Heart left ventricle (tissue), 16 donors: ENCODE measurements at regions not wholly inside any gene's neighbourhood (a gene's known extent, or its start where the extent isn't known, plus 50 kb on each side); places are given as distances from the start of the nearest gene placed in this dataset.
"Not testable (repeated sequence)": the region's sequence is repeated elsewhere in the genome, so short reads cannot be mapped to it uniquely, and the experiment has no call there.

Experiments used
- ATAC-seq, 4 donors: fragments of 200-7000 bp; cut with Tn5 transposase; one replicate each; pipeline ENCODE4 v1.9.1; 2020 to 2022; ENCODE audit warnings: moderate library complexity in 4 of 4, mild to moderate bottlenecking in 3 of 4, moderate number of reproducible peaks in 1 of 4
- DNase-seq, 5 donors: peaks; one replicate each; pipeline ENCODE4 v3.0.0-alpha.2; 2020
- H3K27ac ChIP-seq, 12 donors: fragments of 200-600 bp; sonication (generic) in 4 of 12; one replicate each; pipeline versions ENCODE4 v1.5.0 to v1.8.0; 2016 to 2022; ENCODE audit warnings: mild to moderate bottlenecking in 2 of 12
- H3K27me3 ChIP-seq, 9 donors: fragments of 200-600 bp; sonication (generic) in 2 of 9; one replicate each; pipeline versions ENCODE4 v1.5.1 to v1.8.0; 2016 to 2022; ENCODE audit warnings: mild to moderate bottlenecking in 3 of 9
- H3K36me3 ChIP-seq, 9 donors: fragments of 200-600 bp; sonication (generic) in 2 of 9; one replicate each; pipeline versions ENCODE4 v1.5.0 to v1.8.0; 2018 to 2022; ENCODE audit warnings: mild to moderate bottlenecking in 2 of 9
- H3K4me1 ChIP-seq, 12 donors: fragments of 200-600 bp; sonication (generic) in 4 of 12; one replicate each; pipeline versions ENCODE4 v1.5.0 to v1.8.0; 2016 to 2022; ENCODE audit warnings: mild to moderate bottlenecking in 3 of 12
- H3K4me3 ChIP-seq, 12 donors: fragments of 200-600 bp; sonication (generic) in 4 of 12; one replicate each; pipeline versions ENCODE4 v1.5.0 to v1.8.0; 2017 to 2022; ENCODE audit warnings: mild to moderate bottlenecking in 9 of 12, moderate library complexity in 4 of 12
- H3K9me3 ChIP-seq, 12 donors: fragments of 200-600 bp; sonication (generic) in 4 of 12; one replicate each; pipeline versions ENCODE4 v1.5.0 to v1.8.0; 2016 to 2022; ENCODE audit warnings: mild to moderate bottlenecking in 1 of 12
- CTCF ChIP-seq, 12 donors: fragments of 200-600 bp; sonication (generic) in 4 of 12; IDR thresholded peaks; one replicate each; pipeline versions ENCODE4 v1.5.0 to v1.8.0; 2018 to 2022; ENCODE audit warnings: antibody characterized with exemption in 12 of 12, mild to moderate bottlenecking in 5 of 12
- POLR2A ChIP-seq, 2 donors: fragments of 450-650 bp; IDR thresholded peaks; one replicate each; pipeline ENCODE4 v1.6.1; 2017; ENCODE audit warnings: antibody characterized with exemption in 2 of 2, mild to moderate bottlenecking in 2 of 2, moderate library complexity in 2 of 2
- WGBS, 4 donors: extraction: QIAGEN DNeasy Blood & Tissue Kit in 2 of 4; methylation state at CpG; one replicate each; pipeline versions ENCODE4 v1.1.5 to v1.1.7; 2013 to 2018; 5-methylcytosine and 5-hydroxymethylcytosine counted together
- intact Hi-C, 10 donors: fragments of 100-400 bp; cut with DNase I; formaldehyde crosslinking; loops; one replicate each; pipeline versions ENCODE4 v1.11.1 to v1.14.2; 2022
- donor health status: ischemic (EF 13 %, LVEDD 7.1; RV severe dilation, severe dysfunction).
- donor health status: healthy with polysubstance abuse.
- donor health status: DM: no; HTN: yes; CAD: no.
- donor health status: DM: no; HTN: no; CAD: no.
- donor health status: ischemic (EF 25% LVEDD 6.9; RV normal size, moderate dysfunction).
- donor health status: ischemic (EF 25% LVEDD 5.7; RV mildly dilated, moderate dysfunction).
- donor health status: healthy.
- donor health status: DM: yes; HTN: yes; CAD: no.
- donor health status: ischemic (EF 35%, LVEDD 5.7; RV mildly dilated, moderate dysfunction).
- donor health status: nonischemic (EF 11% LVEDD 7.7; RV severe dilation, severe dysfunction).
- donor health status: DM: yes; HTN: yes; CAD: no.
- donor health status: PGD.
- donor health status: ischemic (EF 29% LVEDD 5.4; RV normal size, mild dysfunction).
- donor health status: nonischemic (EF 23%, LVEDD 6.1; RV moderate dilation, normal function).

DNA sequence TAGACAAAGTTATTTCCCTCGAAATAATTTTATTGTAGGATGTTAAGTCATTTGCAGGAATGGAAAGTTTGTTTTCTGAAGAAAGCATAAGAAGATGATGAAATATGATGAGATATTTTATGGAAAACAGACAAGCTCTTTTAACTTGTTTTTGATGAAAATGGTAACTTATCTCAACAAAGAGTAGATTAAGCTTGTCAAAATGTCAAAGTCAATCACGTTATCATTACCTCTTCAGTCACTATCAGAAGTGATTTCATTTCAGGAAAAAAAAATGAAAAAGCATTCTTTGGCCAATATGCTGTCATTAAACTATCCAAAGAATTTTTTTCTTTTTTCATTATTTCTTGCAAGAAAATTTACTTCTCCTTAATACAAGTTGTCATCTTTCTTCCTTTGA, 221.0 kb upstream of the ANKRD50 start:
- H3K36me3 ChIP-seq: no peaks in the 10 kb centered on the region
- no peaks in the 10 kb centered on the region for H3K27me3 ChIP-seq
- peaks cover 0 to 23% (median 14%) of the 10 kb centered on the region in 12 donors for H3K4me1 ChIP-seq
- no peak overlapping the region for H3K27ac ChIP-seq
- DNase-seq (no peak), ATAC-seq (no peak)
- no peak overlapping the region for H3K4me3 ChIP-seq
- intact Hi-C loops: loop anchor here in 3 of 10 donors (5.0 to 10.0 kb wide), 2 partner anchors 219 to 221 kb away; partner anchors contain the start of gene ANKRD50 (in 3 of the 3)
- TF ChIP-seq POLR2A (IDR thresholded peaks at IDR 0.05) (no peak), CTCF (IDR thresholded peaks at IDR 0.05) (no peak)
- H3K9me3 ChIP-seq: no peaks in the 10 kb centered on the region
- WGBS, 4 donors: 68 to 75% (median 71%) methylated on average over 2 of the region's 2 CpGs

- H3K36me3 ChIP-seq: no peaks in the 10 kb centered on the region
- ATAC-seq (no peak), DNase-seq (no peak)
- H3K27me3 ChIP-seq: no peaks in the 10 kb centered on the region
- H3K9me3 ChIP-seq: no peaks in the 10 kb centered on the region
- H3K27ac ChIP-seq: no peak overlapping the region
- no peak overlapping the region for H3K4me3 ChIP-seq
- H3K4me1 ChIP-seq: peaks cover 0 to 21% (median 14%) of the 10 kb centered on the region in 12 donors
- intact Hi-C loops: loop anchor here in 3 of 10 donors (5.0 to 10.0 kb wide), 2 partner anchors 218 to 220 kb away; partner anchors contain the start of gene ANKRD50 (in 3 of the 3)
- 93 to 100% (median 96%) methylated on average over 1 of the region's 1 CpG for whole genome bisulfite sequencing, 4 donors
- TF ChIP-seq CTCF (IDR thresholded peaks at IDR 0.05): no peak
- TF ChIP-seq POLR2A (IDR thresholded peaks at IDR 0.05): no peak
Observed at GRCh38 chr4:124932447-124932846, 219.9 kb upstream of the ANKRD50 start.

GRCh38 chr4:124931050-124931449, 218.5 kb upstream of the ANKRD50 start:
- DNase-seq (no peak), ATAC-seq (no peak)
- intact Hi-C loops: loop anchor here in 3 of 10 donors (5.0 to 10.0 kb wide), 2 partner anchors 216 to 219 kb away; partner anchors contain the start of gene ANKRD50 (in 3 of the 3)
- no peaks in the 10 kb centered on the region for H3K27me3 ChIP-seq
- no peaks in the 10 kb centered on the region for H3K36me3 ChIP-seq
- H3K27ac ChIP-seq: no peak overlapping the region
- H3K9me3 ChIP-seq: no peaks in the 10 kb centered on the region
- WGBS, 4 donors: 69 to 75% (median 71%) methylated on average over 1 of the region's 1 CpG
- no peak overlapping the region for H3K4me3 ChIP-seq
- no peak for TF ChIP-seq POLR2A (IDR thresholded peaks at IDR 0.05)
- TF ChIP-seq CTCF (IDR thresholded peaks at IDR 0.05): no peak
- peaks cover 0 to 12% (median 2%) of the 10 kb centered on the region in 12 donors for H3K4me1 ChIP-seq

- H3K4me3 ChIP-seq, H3K36me3 ChIP-seq, H3K9me3 ChIP-seq, intact Hi-C loops, H3K4me1 ChIP-seq, H3K27ac ChIP-seq, ATAC-seq, H3K27me3 ChIP-seq: not testable (repeated sequence)
- DNase-seq: peak in 1 of 5 donors; percentile 26
- WGBS, 4 donors: 95 to 98% (median 97%) methylated on average over 12 of the region's 12 CpGs
Observed at GRCh38 chr4:124922748-124923147, 210.2 kb upstream of the ANKRD50 start.

GRCh38 chr4:124918559-124919122, 206.1 kb upstream of the ANKRD50 start:
- Histone ChIP-seq H3K9me3 (peaks cover 0 to 3% (median 0%) of the 10 kb centered on the region in 12 donors), H3K27ac (no peak overlapping the region), H3K4me3 (no peak overlapping the region), H3K4me1 (no peaks in the 10 kb centered on the region), H3K36me3 (no peaks in the 10 kb centered on the region), H3K27me3 (no peaks in the 10 kb centered on the region)
- intact Hi-C loops: no loop called here
- no peak for TF ChIP-seq POLR2A (IDR thresholded peaks at IDR 0.05)
- no peak for TF ChIP-seq CTCF (IDR thresholded peaks at IDR 0.05)
- no peak for DNase-seq
- ATAC-seq: no peak
- WGBS, 4 donors: 74 to 82% (median 77%) methylated on average over 3 of the region's 3 CpGs
